ENCODE measurements at regions not wholly inside any gene's neighbourhood (a gene's known extent, or its start where the extent isn't known, plus 50 kb on each side); places are given as distances from the start of the nearest gene placed in this dataset.

GRCh38 chr13:44679597-44679996, 103.5 kb upstream of the TSC22D1 start (continued):
- TF ChIP-seq EP300 (IDR thresholded peaks at IDR 0.05; ENCODE audit: borderline replicate concordance in 1 of 2, low read depth in 2 of 2, low read length in 2 of 2) (no peak), SP4 (IDR thresholded peaks at IDR 0.05; ENCODE audit: low read length) (no peak), YY1 (IDR thresholded peaks at IDR 0.05; ENCODE audit: low read depth, low read length) (no peak), RBBP5 (IDR thresholded peaks at IDR 0.05; ENCODE audit: borderline replicate concordance, low read depth, low read length) (no peak)
